Right lobe of liver (tissue), 4 donors: ENCODE measurements at regions not wholly inside any gene's neighbourhood (a gene's known extent, or its start where the extent isn't known, plus 50 kb on each side); places are given as distances from the start of the nearest gene placed in this dataset.
"Not testable (repeated sequence)": the region's sequence is repeated elsewhere in the genome, so short reads cannot be mapped to it uniquely, and the experiment has no call there.

Experiments used
- CTCF ChIP-seq, 4 donors: fragments of 200-600 bp in 3 of 4; fragments of 450-650 bp in 1 of 4; IDR thresholded peaks; one replicate each; pipeline versions ENCODE4 v1.5.1 to v1.8.0; 2016 to 2022; ENCODE audit warnings: antibody characterized with exemption in 4 of 4, mild to moderate bottlenecking in 2 of 4
- POLR2A ChIP-seq: fragments of 450-650 bp; IDR thresholded peaks from one replicate; pipeline ENCODE4 v1.6.1; 2017; ENCODE audit warnings: antibody characterized with exemption, mild to moderate bottlenecking
- donor health status: DM: no; HTN: no; CAD: no.
- donor health status: DM: no; HTN: no; CAD: no.
- donor health status: DM: no; HTN: yes; CAD: no.

GRCh38 chr4:158367932-158368441, 153.7 kb upstream of the RXFP1 start:
- not testable (repeated sequence) for TF ChIP-seq POLR2A; CTCF (IDR thresholded peaks at IDR 0.05)
